Endothelial cell of umbilical vein (primary cell): ENCODE measurements at regions not wholly inside any gene's neighbourhood (a gene's known extent, or its start where the extent isn't known, plus 50 kb on each side); places are given as distances from the start of the nearest gene placed in this dataset.

Experiments
- BruUV-seq: library from RNA; stranded (reverse); fragments of 400-500 nt; replicated peaks from 2 replicates; lab custom pipeline; 2021; lab: Mats Ljungman, UMichigan
- CTCF ChIA-PET: fragments of 300-600, 350-600 bp; sonication (Branson Sonifier 250); formaldehyde crosslinking; loops from one replicate; lab custom pipeline; 2021; ENCODE audit warnings: antibody characterized with exemption, inconsistent platforms; lab: Charles Lee
- POLR2A ChIA-PET: fragments of 300-600, 350-600 bp; sonication (Branson Sonifier 250); formaldehyde crosslinking; loops from one replicate; lab custom pipeline; 2021; ENCODE audit warnings: antibody characterized with exemption, inconsistent platforms; lab: Charles Lee
- DNase-seq: peaks from one replicate; pipeline ENCODE4 v3.0.0-alpha.2; 2011; ENCODE audit warnings: low read depth, low spot score
- FAIRE-seq: peaks from 2 replicates; lab custom pipeline; 2011; peaks lifted over from hg19 to GRCh38; lab: Jason Lieb, UNC
- H2AFZ ChIP-seq: 2 replicates; pipeline ENCODE4 v1.6.0; 2012; ENCODE audit warnings: low read depth, low read length, control low read depth, inconsistent platforms
- H3K27ac ChIP-seq: 2 replicates; pipeline ENCODE4 v1.5.1; 2011; ENCODE audit warnings: low read depth, mild to moderate bottlenecking, control low read depth, low read length, moderate library complexity; ENCODE audit not compliant: insufficient read depth
- H3K27me3 ChIP-seq, 2 experiments: 2 replicates each; pipeline versions ENCODE4 v1.6.0 to v1.6.1; 2011; ENCODE audit warnings: low read length in 2 of 2, mixed read lengths in 1 of 2; ENCODE audit not compliant: control insufficient read depth in 2 of 2, insufficient read depth in 2 of 2
- H3K36me3 ChIP-seq, 2 experiments: 2 replicates in 1 of 2; 3 replicates in 1 of 2; pipeline ENCODE4 v1.5.1; 2011; ENCODE audit warnings: low read length in 2 of 2, mild to moderate bottlenecking in 1 of 2, moderate library complexity in 1 of 2; ENCODE audit not compliant: control insufficient read depth in 2 of 2, insufficient read depth in 2 of 2; ENCODE audit errors: extremely low read depth in 1 of 2
- H3K4me1 ChIP-seq: 3 replicates; pipeline ENCODE4 v1.5.1; 2011; ENCODE audit warnings: mild to moderate bottlenecking, low read length; ENCODE audit not compliant: control insufficient read depth, insufficient read depth; ENCODE audit errors: extremely low read depth
- H3K4me2 ChIP-seq: 2 replicates; pipeline ENCODE4 v1.6.1; 2011; ENCODE audit warnings: low read length, control low read depth, mixed read lengths; ENCODE audit not compliant: insufficient read depth
- H3K4me3 ChIP-seq, 3 experiments: fragments of 200-600 bp in 1 of 3; sonication (generic), shearing (Covaris generic) in 1 of 3; replicated peaks in 1 of 3; 2 replicates each; pipeline ENCODE4 v1.5.1; 2011 to 2016; ENCODE audit warnings: control low read depth in 3 of 3, low read length in 3 of 3, mild to moderate bottlenecking in 2 of 3, inconsistent platforms in 1 of 3, low read depth in 1 of 3, moderate library complexity in 1 of 3; ENCODE audit not compliant: insufficient read depth in 1 of 3
- H3K79me2 ChIP-seq: 2 replicates; pipeline ENCODE4 v1.6.0; 2012; ENCODE audit warnings: low read length, inconsistent platforms; ENCODE audit not compliant: control insufficient read depth, insufficient read depth
- H3K9ac ChIP-seq: replicated peaks from 2 replicates; pipeline ENCODE3; 2011; ENCODE audit warnings: low read length, control low read depth; ENCODE audit not compliant: insufficient read depth; ENCODE audit errors: extremely low read depth
- H3K9me1 ChIP-seq: replicated peaks from 3 replicates; pipeline ENCODE4 v1.6.0; 2011; ENCODE audit warnings: mild to moderate bottlenecking, low read length; ENCODE audit not compliant: control insufficient read depth, insufficient read depth; ENCODE audit errors: extremely low read depth
- H3K9me3 ChIP-seq: replicated peaks from 2 replicates; pipeline ENCODE4 v1.5.1; 2012; ENCODE audit warnings: low read length, inconsistent platforms; ENCODE audit not compliant: control insufficient read depth, insufficient read depth
- H4K20me1 ChIP-seq: replicated peaks from 2 replicates; pipeline ENCODE3; 2011; ENCODE audit warnings: mild to moderate bottlenecking, low read length; ENCODE audit not compliant: control insufficient read depth, insufficient read depth; ENCODE audit errors: extremely low read depth
- CTCF ChIP-seq, 2 donors: IDR thresholded peaks; 1 replicate in 1 of 2; 2 replicates in 1 of 2; pipeline ENCODE4 v1.5.1; 2011; ENCODE audit warnings: low read length in 2 of 2, mild to moderate bottlenecking in 2 of 2, moderate library complexity in 2 of 2, control low read depth in 1 of 2, inconsistent platforms in 1 of 2, low read depth in 1 of 2; ENCODE audit not compliant: insufficient read depth in 1 of 2; ENCODE audit errors: extremely low read depth in 1 of 2
- EZH2 ChIP-seq: IDR thresholded peaks from 2 replicates; pipeline ENCODE4 v1.6.1; 2012; ENCODE audit warnings: borderline replicate concordance, low read depth, mild to moderate bottlenecking, moderate library complexity, low read length, inconsistent platforms; ENCODE audit not compliant: severe bottlenecking
- FOS ChIP-seq: IDR thresholded peaks from 2 replicates; pipeline ENCODE4 v1.6.1; 2011; ENCODE audit warnings: mild to moderate bottlenecking, low read length, moderate library complexity, borderline replicate concordance; ENCODE audit not compliant: insufficient read depth
- GATA2 ChIP-seq: IDR thresholded peaks from 2 replicates; pipeline ENCODE4 v1.7.0; 2011; ENCODE audit warnings: low read depth, mild to moderate bottlenecking, moderate library complexity, mixed read lengths, low read length; ENCODE audit not compliant: insufficient read length, insufficient read depth
- JUN ChIP-seq: IDR thresholded peaks from 2 replicates; pipeline ENCODE4 v1.6.1; 2011; ENCODE audit warnings: borderline replicate concordance, low read depth; ENCODE audit not compliant: insufficient read length, insufficient read depth
- MAX ChIP-seq: IDR thresholded peaks from 2 replicates; pipeline ENCODE4 v1.6.1; 2011; ENCODE audit not compliant: insufficient read depth, insufficient read length
- MYC ChIP-seq: IDR thresholded peaks from one replicate; pipeline ENCODE4 v1.6.1; 2011; ENCODE audit warnings: mild to moderate bottlenecking, low read depth, low read length
- POLR2A ChIP-seq: IDR thresholded peaks from 2 replicates; pipeline ENCODE4 v1.6.1; 2012; ENCODE audit warnings: low read depth, mild to moderate bottlenecking, control low read depth, low read length
- POLR2AphosphoS5 ChIP-seq: IDR thresholded peaks from 2 replicates; pipeline ENCODE4 v1.6.1; 2012; ENCODE audit warnings: low read depth, mild to moderate bottlenecking, control low read depth, low read length, moderate library complexity; ENCODE audit not compliant: insufficient read depth
- dilution Hi-C: fragments of 300-500 bp; cut with MboI; formaldehyde crosslinking; loops from one replicate; pipeline ENCODE4 v1.15.0; 2019; ENCODE audit warnings: low sequenced_read_pairs; ENCODE audit not compliant: extremely low pct_ligation_motif_present
- intact Hi-C: fragments of 100-400 bp; cut with micrococcal nuclease; formaldehyde crosslinking; loops from one replicate; pipeline ENCODE4 v1.10.0; 2022

- H3K4me1 ChIP-seq, result no peaks in the 10 kb centered on the region
- no peaks in the 10 kb centered on the region for H4K20me1 ChIP-seq
- H3K36me3 ChIP-seq, result no peaks in the 10 kb centered on the region
- no peaks in the 10 kb centered on the region for H3K27me3 ChIP-seq
- BruUV-seq, result no TSS peak
- dilution Hi-C loops, result no loop called here
- TF ChIP-seq CTCF (IDR thresholded peaks at IDR 0.05; ENCODE audit: extremely low read depth in 1 of 2, insufficient read depth in 1 of 2, low read depth in 1 of 2, low read length in 2 of 2), result no peak
- TF ChIP-seq MYC, result no peak
- TF ChIP-seq POLR2AphosphoS5, result no peak
- TF ChIP-seq MAX, result no peak
- no peak for TF ChIP-seq POLR2A
- no peak for TF ChIP-seq FOS
- no peak for TF ChIP-seq JUN
- no peak for TF ChIP-seq GATA2
- no peak for TF ChIP-seq EZH2
- CTCF ChIA-PET, result no interaction called here
- peaks cover 4% of the 10 kb centered on the region for H3K9me3 ChIP-seq
- intact Hi-C loops, result no loop called here
- no peaks in the 10 kb centered on the region for H3K79me2 ChIP-seq
- no peak overlapping the region for H3K27ac ChIP-seq
- DNase-seq (no peak), FAIRE-seq (no peak)
- H3K4me2 ChIP-seq, result no peak overlapping the region
- H2AFZ ChIP-seq, result no peak overlapping the region
- H3K9ac ChIP-seq, result no peak overlapping the region
- POLR2A ChIA-PET, result no interaction called here
- H3K9me1 ChIP-seq, result no peaks in the 10 kb centered on the region
- no peak overlapping the region for H3K4me3 ChIP-seq
Observed at GRCh38 chr1:57517587-57518374, 93.9 kb upstream of the DAB1 start.
